Smooth muscle cell (in vitro differentiated cells): ENCODE measurements at regions not wholly inside any gene's neighbourhood (a gene's known extent, or its start where the extent isn't known, plus 50 kb on each side); places are given as distances from the start of the nearest gene placed in this dataset.

Experiments used
- DNase-seq: peaks from one replicate; lab custom pipeline; 2025; ENCODE audit not compliant: unreplicated experiment; lab: John Stamatoyannopoulos, UW
- H2AFZ ChIP-seq: fragments of 200-600 bp; sonication (generic); 2 replicates; pipeline ENCODE4 v1.6.0; 2016; ENCODE audit warnings: antibody characterized with exemption, low read depth, mild to moderate bottlenecking
- H3F3A ChIP-seq: fragments of 200-600 bp; sonication (generic); 2 replicates; pipeline ENCODE4 v1.6.0; 2017; ENCODE audit warnings: antibody characterized with exemption, low read depth
- H3K27ac ChIP-seq: fragments of 200-600 bp; sonication (generic); 2 replicates; pipeline ENCODE4 v1.5.1; 2016; ENCODE audit warnings: low read depth, mild to moderate bottlenecking
- H3K27me3 ChIP-seq: fragments of 200-600 bp; sonication (generic); 2 replicates; pipeline ENCODE4 v1.6.1; 2016; ENCODE audit warnings: low read depth, mild to moderate bottlenecking
- H3K36me3 ChIP-seq: fragments of 200-600 bp; sonication (generic); 2 replicates; pipeline ENCODE4 v1.5.1; 2016; ENCODE audit warnings: low read depth
- H3K4me1 ChIP-seq: fragments of 200-600 bp; sonication (generic); 2 replicates; pipeline ENCODE4 v1.5.1; 2016; ENCODE audit warnings: low read depth
- H3K4me2 ChIP-seq: fragments of 200-600 bp; sonication (generic); 2 replicates; pipeline ENCODE4 v1.6.0; 2016; ENCODE audit warnings: mild to moderate bottlenecking
- H3K4me3 ChIP-seq: fragments of 200-600 bp; sonication (generic); 2 replicates; pipeline ENCODE4 v1.5.1; 2016; ENCODE audit warnings: mild to moderate bottlenecking
- H3K79me2 ChIP-seq: fragments of 200-600 bp; sonication (generic); 2 replicates; pipeline ENCODE4 v1.6.0; 2016; ENCODE audit warnings: low read depth, mild to moderate bottlenecking
- H3K9ac ChIP-seq: fragments of 200-600 bp; sonication (generic); 2 replicates; pipeline ENCODE4 v1.6.0; 2016; ENCODE audit warnings: low read depth
- H3K9me3 ChIP-seq: fragments of 200-600 bp; sonication (generic); replicated peaks from 2 replicates; pipeline ENCODE4 v1.5.1; 2016; ENCODE audit warnings: low read depth
- H4K20me1 ChIP-seq: fragments of 200-600 bp; sonication (generic); 2 replicates; pipeline ENCODE4 v1.6.0; 2016; ENCODE audit warnings: low read depth
- WGBS: methylation state at CpG from one replicate; pipeline ENCODE4 v1.1.7; 2016; ENCODE audit warnings: low lambda C conversion rate; 5-methylcytosine and 5-hydroxymethylcytosine counted together
- TF ChIP-seq, protein P1 (sequence below): fragments of 200-600 bp; sonication (generic); IDR thresholded peaks from 2 replicates; pipeline ENCODE4 v1.5.1; 2017; ENCODE audit warnings: borderline replicate concordance, mild to moderate bottlenecking, antibody characterized with exemption; ENCODE audit not compliant: insufficient read depth, poor library complexity, severe bottlenecking

DNA sequence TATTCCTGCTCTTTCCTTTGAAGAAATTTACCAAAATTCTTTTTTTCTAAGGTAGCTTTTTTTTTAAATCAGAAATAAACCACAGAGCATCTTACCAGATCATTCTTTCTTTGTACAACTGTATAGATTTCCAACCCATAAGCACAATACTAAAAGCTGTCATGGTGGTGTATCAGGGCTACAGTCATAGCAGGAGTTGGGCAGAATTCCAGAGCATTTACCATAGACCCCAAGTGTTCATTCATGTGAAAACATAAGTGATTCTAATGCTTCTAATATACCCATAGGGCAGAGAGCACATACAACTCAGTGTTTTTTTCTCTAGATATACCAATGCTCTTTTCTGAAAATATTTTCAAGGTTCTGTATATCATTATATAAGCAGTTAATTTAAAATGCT is 392.5 kb downstream of the FRK start:
- Histone ChIP-seq H3K27ac (no peak overlapping the region), H3K4me1 (no peaks in the 10 kb centered on the region), H3K9me3 (no peaks in the 10 kb centered on the region), H3K36me3 (no peaks in the 10 kb centered on the region), H3F3A (no peaks in the 10 kb centered on the region), H3K27me3 (no peaks in the 10 kb centered on the region), H3K79me2 (no peaks in the 10 kb centered on the region), H4K20me1 (no peaks in the 10 kb centered on the region), H3K4me3 (no peak overlapping the region), H3K9ac (no peak overlapping the region), H2AFZ (no peak overlapping the region), H3K4me2 (no peak overlapping the region)
- TF ChIP-seq, protein P1, sequence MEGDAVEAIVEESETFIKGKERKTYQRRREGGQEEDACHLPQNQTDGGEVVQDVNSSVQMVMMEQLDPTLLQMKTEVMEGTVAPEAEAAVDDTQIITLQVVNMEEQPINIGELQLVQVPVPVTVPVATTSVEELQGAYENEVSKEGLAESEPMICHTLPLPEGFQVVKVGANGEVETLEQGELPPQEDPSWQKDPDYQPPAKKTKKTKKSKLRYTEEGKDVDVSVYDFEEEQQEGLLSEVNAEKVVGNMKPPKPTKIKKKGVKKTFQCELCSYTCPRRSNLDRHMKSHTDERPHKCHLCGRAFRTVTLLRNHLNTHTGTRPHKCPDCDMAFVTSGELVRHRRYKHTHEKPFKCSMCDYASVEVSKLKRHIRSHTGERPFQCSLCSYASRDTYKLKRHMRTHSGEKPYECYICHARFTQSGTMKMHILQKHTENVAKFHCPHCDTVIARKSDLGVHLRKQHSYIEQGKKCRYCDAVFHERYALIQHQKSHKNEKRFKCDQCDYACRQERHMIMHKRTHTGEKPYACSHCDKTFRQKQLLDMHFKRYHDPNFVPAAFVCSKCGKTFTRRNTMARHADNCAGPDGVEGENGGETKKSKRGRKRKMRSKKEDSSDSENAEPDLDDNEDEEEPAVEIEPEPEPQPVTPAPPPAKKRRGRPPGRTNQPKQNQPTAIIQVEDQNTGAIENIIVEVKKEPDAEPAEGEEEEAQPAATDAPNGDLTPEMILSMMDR, result no peak
- no peak for DNase-seq

DNA sequence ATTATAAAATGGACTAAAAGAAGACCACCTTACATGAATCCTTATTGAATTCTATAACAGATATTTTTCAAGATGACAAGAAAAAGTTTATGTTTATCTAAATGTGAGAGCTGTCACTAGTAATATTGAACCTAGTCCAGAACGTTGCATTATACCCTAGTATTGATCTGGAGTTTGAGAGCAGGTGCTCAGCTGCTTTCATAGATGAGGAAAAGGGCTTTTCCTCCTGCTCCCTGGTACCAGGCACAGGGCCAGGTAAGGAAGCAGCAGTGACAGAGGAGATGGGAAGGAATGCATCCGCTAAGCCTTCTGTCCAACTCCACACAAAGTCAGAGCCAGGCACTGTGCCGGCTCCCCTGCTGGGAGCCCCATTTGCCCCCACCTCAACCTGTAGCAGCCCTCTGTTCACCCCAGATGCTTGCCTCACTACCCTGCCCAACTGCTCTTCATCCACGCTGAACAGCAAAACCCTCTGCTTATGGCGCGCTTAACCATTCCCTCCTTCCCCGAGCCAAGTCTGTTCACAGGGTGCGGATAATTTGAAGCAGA is 393.1 kb downstream of the FRK start:
- WGBS, result 92% methylated on average over 8 of the region's 8 CpGs
- no peaks in the 10 kb centered on the region for H3K9me3 ChIP-seq
- H3K27ac ChIP-seq, result no peak overlapping the region
- no peak overlapping the region for H3K4me2 ChIP-seq
- no peak overlapping the region for H3K9ac ChIP-seq
- TF ChIP-seq, protein P1, result no peak
- H4K20me1 ChIP-seq, result no peaks in the 10 kb centered on the region
- no peaks in the 10 kb centered on the region for H3K36me3 ChIP-seq
- H3K79me2 ChIP-seq, result no peaks in the 10 kb centered on the region
- H3K4me3 ChIP-seq, result no peak overlapping the region
- no peaks in the 10 kb centered on the region for H3K27me3 ChIP-seq
- H2AFZ ChIP-seq, result no peak overlapping the region
- DNase-seq, result no peak
- no peaks in the 10 kb centered on the region for H3K4me1 ChIP-seq
- H3F3A ChIP-seq, result no peaks in the 10 kb centered on the region

DNA sequence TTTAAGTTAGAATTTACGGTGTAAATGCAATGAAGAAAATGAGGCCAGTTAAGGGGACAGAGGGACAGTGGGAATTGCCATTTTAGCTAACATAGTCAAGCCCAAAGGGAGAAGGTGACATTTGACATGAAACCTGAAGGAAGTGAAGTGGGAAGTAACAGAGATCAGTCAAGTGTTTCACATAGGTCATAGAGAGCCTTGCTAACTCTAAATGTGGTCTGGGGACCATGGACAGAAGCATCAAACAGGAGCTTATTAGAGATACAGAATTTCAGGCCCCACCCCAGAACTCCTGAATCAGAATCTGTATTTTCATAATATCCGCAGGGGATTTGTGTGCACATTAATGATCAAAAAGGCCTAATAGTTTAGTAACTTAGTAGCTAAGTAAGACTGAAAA is 393.7 kb downstream of the FRK start:
- H3K36me3 ChIP-seq, result no peaks in the 10 kb centered on the region
- H3K27me3 ChIP-seq, result no peaks in the 10 kb centered on the region
- H3K9ac ChIP-seq, result no peak overlapping the region
- H3K79me2 ChIP-seq, result no peaks in the 10 kb centered on the region
- no peaks in the 10 kb centered on the region for H3K4me1 ChIP-seq
- no peaks in the 10 kb centered on the region for H4K20me1 ChIP-seq
- 100% methylated on average over 2 of the region's 2 CpGs for WGBS
- no peaks in the 10 kb centered on the region for H3F3A ChIP-seq
- H3K4me3 ChIP-seq, result no peak overlapping the region
- TF ChIP-seq, protein P1, result no peak
- no peak overlapping the region for H3K4me2 ChIP-seq
- no peak overlapping the region for H2AFZ ChIP-seq
- no peak overlapping the region for H3K27ac ChIP-seq
- no peak for DNase-seq
- H3K9me3 ChIP-seq, result no peaks in the 10 kb centered on the region

DNA sequence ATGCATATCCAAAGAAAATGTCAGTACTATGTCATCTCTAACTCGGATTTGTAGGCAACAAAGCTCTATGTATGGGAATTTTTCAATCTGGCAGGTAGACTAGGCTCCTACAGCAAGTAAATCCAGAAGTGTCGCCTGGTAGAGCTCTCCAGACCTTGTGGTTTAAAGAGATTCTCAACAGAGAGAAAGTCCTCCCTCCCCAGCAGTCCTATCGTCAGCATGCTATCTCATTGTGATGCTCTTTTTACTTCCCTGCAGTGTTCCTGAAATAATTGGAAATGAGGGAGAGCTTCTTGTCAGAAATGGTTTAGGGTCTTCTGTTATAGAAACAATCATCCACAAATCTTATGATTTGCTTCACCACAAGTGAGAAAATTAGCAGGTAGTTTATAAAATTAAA is 395.4 kb downstream of the FRK start:
- no peaks in the 10 kb centered on the region for H3K9me3 ChIP-seq
- H4K20me1 ChIP-seq, result no peaks in the 10 kb centered on the region
- no peak overlapping the region for H3K4me2 ChIP-seq
- no peaks in the 10 kb centered on the region for H3K4me1 ChIP-seq
- TF ChIP-seq, protein P1, result no peak
- no peak overlapping the region for H3K9ac ChIP-seq
- no peaks in the 10 kb centered on the region for H3K79me2 ChIP-seq
- 76% methylated on average over 3 of the region's 3 CpGs for WGBS
- H3K4me3 ChIP-seq, result no peak overlapping the region
- no peaks in the 10 kb centered on the region for H3F3A ChIP-seq
- no peak overlapping the region for H3K27ac ChIP-seq
- DNase-seq, result no peak
- no peaks in the 10 kb centered on the region for H3K36me3 ChIP-seq
- H3K27me3 ChIP-seq, result no peaks in the 10 kb centered on the region
- H2AFZ ChIP-seq, result no peak overlapping the region
